Uterus (tissue), 3 donors: ENCODE measurements at regions not wholly inside any gene's neighbourhood (a gene's known extent, or its start where the extent isn't known, plus 50 kb on each side); places are given as distances from the start of the nearest gene placed in this dataset.

ENCODE experiments used
- DNase-seq, 2 donors: peaks; one replicate each; pipeline ENCODE4 v3.0.0-alpha.2; 2019 to 2020
- H3K27ac ChIP-seq, 2 donors: fragments of 200-600 bp; sonication (generic); 1 replicate in 1 of 2; 2 replicates in 1 of 2; pipeline ENCODE4 v1.5.1; 2016 to 2018
- H3K27me3 ChIP-seq, 2 donors: fragments of 200-600 bp; sonication (generic); one replicate each; pipeline ENCODE4 v1.5.1; 2018 to 2019; ENCODE audit warnings: control low read depth in 1 of 2
- H3K36me3 ChIP-seq, 2 donors: fragments of 200-600 bp; sonication (generic); one replicate each; pipeline ENCODE4 v1.5.1; 2019; ENCODE audit warnings: control low read depth in 1 of 2
- H3K4me1 ChIP-seq, 2 donors: fragments of 200-600 bp; sonication (generic); one replicate each; pipeline ENCODE4 v1.5.1; 2018 to 2019; ENCODE audit warnings: control low read depth in 1 of 2
- H3K4me3 ChIP-seq, 2 donors: fragments of 200-600 bp; sonication (generic); 1 replicate in 1 of 2; 2 replicates in 1 of 2; pipeline ENCODE4 v1.5.1; 2018 to 2019; ENCODE audit warnings: mild to moderate bottlenecking in 1 of 2
- H3K9me3 ChIP-seq, 2 donors: fragments of 200-600 bp; sonication (generic); one replicate each; pipeline ENCODE4 v1.5.1; 2019; ENCODE audit warnings: control low read depth in 1 of 2
- CTCF ChIP-seq, 4 experiments: fragments of 200-600 bp in 2 of 4; fragments of 450-650 bp in 2 of 4; sonication (generic) in 2 of 4; IDR thresholded peaks; one replicate each; pipeline ENCODE4 v1.5.1; 2016 to 2019; ENCODE audit warnings: antibody characterized with exemption in 4 of 4, mild to moderate bottlenecking in 2 of 4, moderate library complexity in 1 of 4
- POLR2A ChIP-seq, 2 donors: fragments of 450-650 bp; IDR thresholded peaks; one replicate each; pipeline ENCODE4 v1.6.1; 2016; ENCODE audit warnings: antibody characterized with exemption in 2 of 2, mild to moderate bottlenecking in 1 of 2, moderate library complexity in 1 of 2
- intact Hi-C: fragments of 100-400 bp; cut with DNase I; formaldehyde crosslinking; loops from one replicate; pipeline ENCODE4 v1.15.1; 2023; ENCODE audit warnings: low total_unique reads
- donor health status: DM: yes; HTN: yes; CAD: no.

GRCh38 chr13:90177512-90177911, 1170.0 kb upstream of the MIR17HG start:
- Histone ChIP-seq H3K4me3 (no peak overlapping the region), H3K36me3 (no peaks in the 10 kb centered on the region), H3K27ac (no peak overlapping the region), H3K9me3 (no peaks in the 10 kb centered on the region), H3K4me1 (no peaks in the 10 kb centered on the region), H3K27me3 (no peaks in the 10 kb centered on the region)
- no peak for DNase-seq
- intact Hi-C loops = no loop called here
- TF ChIP-seq CTCF (IDR thresholded peaks at IDR 0.05) = no peak
- no peak for TF ChIP-seq POLR2A (IDR thresholded peaks at IDR 0.05)

GRCh38 chr13:90184355-90184754, 1163.1 kb upstream of the MIR17HG start:
- intact Hi-C loops = no loop called here

GRCh38 chr13:90185734-90186133, 1161.8 kb upstream of the MIR17HG start:
- DNase-seq = no peak
- H3K27ac ChIP-seq = no peak overlapping the region
- H3K9me3 ChIP-seq = no peaks in the 10 kb centered on the region
- H3K4me3 ChIP-seq = no peak overlapping the region
- no peak for TF ChIP-seq CTCF (IDR thresholded peaks at IDR 0.05)
- no peak for TF ChIP-seq POLR2A (IDR thresholded peaks at IDR 0.05)
- intact Hi-C loops = no loop called here
- H3K36me3 ChIP-seq = no peaks in the 10 kb centered on the region
- no peaks in the 10 kb centered on the region for H3K4me1 ChIP-seq
- no peaks in the 10 kb centered on the region for H3K27me3 ChIP-seq

More at GRCh38 chr13:90184355-90184754, 1163.1 kb upstream of the MIR17HG start:
- Histone ChIP-seq H3K27me3 (no peaks in the 10 kb centered on the region), H3K27ac (no peak overlapping the region), H3K9me3 (no peaks in the 10 kb centered on the region), H3K36me3 (no peaks in the 10 kb centered on the region), H3K4me1 (no peaks in the 10 kb centered on the region), H3K4me3 (no peak overlapping the region)
- DNase-seq = no peak
- TF ChIP-seq CTCF (IDR thresholded peaks at IDR 0.05) (no peak), POLR2A (IDR thresholded peaks at IDR 0.05) (no peak)

GRCh38 chr13:90187478-90188350, 1159.8 kb upstream of the MIR17HG start:
- Histone ChIP-seq H3K36me3 (no peaks in the 10 kb centered on the region), H3K27me3 (no peaks in the 10 kb centered on the region), H3K4me1 (no peaks in the 10 kb centered on the region), H3K27ac (no peak overlapping the region), H3K9me3 (no peaks in the 10 kb centered on the region), H3K4me3 (no peak overlapping the region)
- TF ChIP-seq POLR2A (IDR thresholded peaks at IDR 0.05) (no peak), CTCF (IDR thresholded peaks at IDR 0.05) (no peak)
- DNase-seq = no peak
- intact Hi-C loops = no loop called here

- no peak for TF ChIP-seq POLR2A (IDR thresholded peaks at IDR 0.05)
- TF ChIP-seq CTCF (IDR thresholded peaks at IDR 0.05) = no peak
- intact Hi-C loops = no loop called here
- H3K36me3 ChIP-seq = no peaks in the 10 kb centered on the region
Measured at GRCh38 chr13:90188351-90188636, 1159.2 kb upstream of the MIR17HG start.

More at GRCh38 chr13:90188351-90188636, 1159.2 kb upstream of the MIR17HG start:
- no peak for DNase-seq
- H3K27me3 ChIP-seq = no peaks in the 10 kb centered on the region
- no peak overlapping the region for H3K27ac ChIP-seq
- no peak overlapping the region for H3K4me3 ChIP-seq
- H3K4me1 ChIP-seq = no peaks in the 10 kb centered on the region
- no peaks in the 10 kb centered on the region for H3K9me3 ChIP-seq
